Vagina (tissue), 2 donors: ENCODE measurements at regions not wholly inside any gene's neighbourhood (a gene's known extent, or its start where the extent isn't known, plus 50 kb on each side); places are given as distances from the start of the nearest gene placed in this dataset.

ENCODE experiments used
- CTCF ChIP-seq, 3 experiments: fragments of 450-650 bp in 2 of 3; fragments of 200-600 bp in 1 of 3; sonication (generic) in 1 of 3; IDR thresholded peaks; one replicate each; pipeline ENCODE4 v1.5.1; 2017 to 2019; ENCODE audit warnings: antibody characterized with exemption in 3 of 3, mild to moderate bottlenecking in 2 of 3, moderate library complexity in 2 of 3
- POLR2A ChIP-seq, 2 donors: fragments of 450-650 bp; IDR thresholded peaks; one replicate each; pipeline ENCODE4 v1.6.1; 2017; ENCODE audit warnings: antibody characterized with exemption in 2 of 2, mild to moderate bottlenecking in 2 of 2, moderate library complexity in 2 of 2

GRCh38 chr9:78493166-78493742 is 196.3 kb downstream of the PSAT1 start:
- TF ChIP-seq POLR2A (IDR thresholded peaks at IDR 0.05): no peak
- no peak for TF ChIP-seq CTCF (IDR thresholded peaks at IDR 0.05)
